SK-N-SH (cell line): ENCODE measurements at regions not wholly inside any gene's neighbourhood (a gene's known extent, or its start where the extent isn't known, plus 50 kb on each side); places are given as distances from the start of the nearest gene placed in this dataset.

Experiments used
- CTCF ChIA-PET: fragments of 300-600, 350-600 bp; formaldehyde crosslinking; extraction: SDS; loops from one replicate; lab custom pipeline; 2021; lab: Yijun Ruan, JAX
- POLR2A ChIA-PET: fragments of 350-600 bp; sonication (Branson Sonifier 250); formaldehyde crosslinking; extraction: SDS; loops from one replicate; lab custom pipeline; 2020; ENCODE audit warnings: antibody characterized with exemption, inconsistent platforms; lab: Yijun Ruan, JAX
- DNase-seq: peaks from one replicate; pipeline ENCODE4 v3.0.0; 2012
- H2AFZ ChIP-seq: fragments of 200-600 bp; sonication (generic); 2 replicates; pipeline ENCODE4 v1.8.1; 2016; ENCODE audit warnings: antibody characterized with exemption, mild to moderate bottlenecking, low read depth
- H3F3A ChIP-seq: fragments of 200-600 bp; sonication (generic); replicated peaks from 2 replicates; pipeline ENCODE3; 2016; ENCODE audit warnings: antibody characterized with exemption, mild to moderate bottlenecking; ENCODE audit not compliant: insufficient read depth
- H3K27ac ChIP-seq, 2 experiments: fragments of 200-500 bp in 1 of 2; fragments of 200-600 bp in 1 of 2; sonication (Bioruptor generic) in 1 of 2; sonication (generic), shearing (Covaris generic) in 1 of 2; 2 replicates each; pipeline versions ENCODE4 v1.5.1 to v1.6.1; 2014 to 2016; ENCODE audit warnings: low read depth in 2 of 2, inconsistent platforms in 1 of 2, low read length in 1 of 2, mild to moderate bottlenecking in 1 of 2, mixed read lengths in 1 of 2
- H3K27me3 ChIP-seq: fragments of 200-600 bp; sonication (generic), shearing (Covaris generic); 2 replicates; pipeline ENCODE4 v1.6.1; 2016; ENCODE audit warnings: mixed run types; ENCODE audit not compliant: insufficient read depth
- H3K36me3 ChIP-seq, 2 experiments: fragments of 200-500 bp in 1 of 2; fragments of 200-600 bp in 1 of 2; sonication (Bioruptor generic) in 1 of 2; sonication (generic) in 1 of 2; replicated peaks in 1 of 2; 2 replicates each; pipeline versions ENCODE3 to v1.5.1; 2014 to 2016; ENCODE audit warnings: low read length in 1 of 2, mild to moderate bottlenecking in 1 of 2; ENCODE audit not compliant: insufficient read depth in 2 of 2, control insufficient read depth in 1 of 2
- H3K4me1 ChIP-seq, 2 experiments: fragments of 200-500 bp in 1 of 2; fragments of 200-600 bp in 1 of 2; sonication (Bioruptor generic) in 1 of 2; sonication (generic), shearing (Covaris generic) in 1 of 2; 2 replicates each; pipeline versions ENCODE4 v1.5.1 to v1.6.1; 2014 to 2016; ENCODE audit warnings: low read depth in 1 of 2, low read length in 1 of 2, mixed run types in 1 of 2; ENCODE audit not compliant: insufficient read depth in 2 of 2, control insufficient read depth in 1 of 2
- H3K4me2 ChIP-seq: fragments of 200-600 bp; sonication (generic), shearing (Covaris generic); 2 replicates; pipeline ENCODE4 v1.6.1; 2017; ENCODE audit warnings: mixed run types
- H3K4me3 ChIP-seq, 2 experiments: fragments of 200-500 bp in 1 of 2; fragments of 200-600 bp in 1 of 2; sonication (Bioruptor generic) in 1 of 2; sonication (generic), shearing (Covaris generic) in 1 of 2; 2 replicates each; pipeline versions ENCODE4 v1.5.1 to v1.8.1; 2014 to 2016; ENCODE audit warnings: low read depth in 2 of 2, inconsistent platforms in 1 of 2, low read length in 1 of 2, mild to moderate bottlenecking in 1 of 2, mixed read lengths in 1 of 2, moderate library complexity in 1 of 2
- H3K79me2 ChIP-seq: fragments of 200-600 bp; sonication (generic); 2 replicates; pipeline ENCODE4 v1.8.1; 2017; ENCODE audit warnings: mild to moderate bottlenecking; ENCODE audit not compliant: insufficient read depth
- H3K9ac ChIP-seq: fragments of 200-600 bp; sonication (generic); 2 replicates; pipeline ENCODE4 v1.6.1; 2017; ENCODE audit warnings: mixed run types
- H3K9me2 ChIP-seq: fragments of 200-600 bp; sonication (generic); 2 replicates; pipeline ENCODE4 v1.6.1; 2017; ENCODE audit warnings: mixed run types
- H3K9me3 ChIP-seq: fragments of 200-600 bp; sonication (generic); 2 replicates; pipeline ENCODE4 v1.6.1; 2017; ENCODE audit warnings: mixed run types, mild to moderate bottlenecking, moderate library complexity
- H4K20me1 ChIP-seq: fragments of 200-600 bp; sonication (generic); 2 replicates; pipeline ENCODE4 v1.6.1; 2017; ENCODE audit warnings: mild to moderate bottlenecking, mixed run types; ENCODE audit not compliant: insufficient read depth
- EP300 ChIP-seq, 2 experiments: IDR thresholded peaks; 2 replicates each; pipeline versions ENCODE4 v1.4.0 to v1.6.1; 2012; ENCODE audit warnings: borderline replicate concordance in 1 of 2, low read depth in 1 of 2, low read length in 1 of 2
- EZH2phosphoT487 ChIP-seq: fragments of 200-600 bp; sonication (generic); IDR thresholded peaks from 2 replicates; pipeline ENCODE4 v1.6.1; 2017; ENCODE audit warnings: low read depth, mixed run types, mild to moderate bottlenecking, antibody characterized with exemption, moderate library complexity, borderline replicate concordance
- FOSL2 ChIP-seq: IDR thresholded peaks from 2 replicates; pipeline ENCODE4 v1.4.0; 2012; ENCODE audit warnings: low read depth, mild to moderate bottlenecking, moderate library complexity, borderline replicate concordance
- FOXJ3 ChIP-seq: sonication (generic); formaldehyde crosslinking; IDR thresholded peaks from 2 replicates; pipeline ENCODE4 v1.5.1; 2020; ENCODE audit warnings: mild to moderate bottlenecking, missing genetic modification reagents
- FOXM1 ChIP-seq: IDR thresholded peaks from 2 replicates; pipeline ENCODE4 v1.4.0; 2012; ENCODE audit warnings: low read depth, mild to moderate bottlenecking
- GABPA ChIP-seq: IDR thresholded peaks from 2 replicates; pipeline ENCODE4 v1.4.0; 2012; ENCODE audit warnings: low read depth, mild to moderate bottlenecking
- GATA2 ChIP-seq: sonication (generic); formaldehyde crosslinking; IDR thresholded peaks from 2 replicates; pipeline ENCODE4 v1.5.0; 2020; ENCODE audit warnings: mild to moderate bottlenecking, missing genetic modification reagents
- MAX ChIP-seq: IDR thresholded peaks from 2 replicates; pipeline ENCODE4 v1.4.0; 2012; ENCODE audit warnings: low read depth
- MEF2A ChIP-seq: IDR thresholded peaks from 2 replicates; pipeline ENCODE4 v1.4.0; 2012; ENCODE audit warnings: low read depth, borderline replicate concordance
- NFIC ChIP-seq: IDR thresholded peaks from 2 replicates; pipeline ENCODE4 v1.4.0; 2012; ENCODE audit warnings: borderline replicate concordance
- NRF1 ChIP-seq: IDR thresholded peaks from 2 replicates; pipeline ENCODE4 v1.6.1; 2012; ENCODE audit warnings: low read depth, mild to moderate bottlenecking, low read length
- PBX3 ChIP-seq: IDR thresholded peaks from 2 replicates; pipeline ENCODE4; 2012
- POLR2AphosphoS5 ChIP-seq: IDR thresholded peaks from 2 replicates; pipeline ENCODE4 v1.6.1; 2012; ENCODE audit warnings: low read depth, low read length
- RAD21 ChIP-seq: IDR thresholded peaks from 2 replicates; pipeline ENCODE4 v1.6.1; 2012; ENCODE audit warnings: mild to moderate bottlenecking, low read length
- RCOR1 ChIP-seq: fragments of 150-350 bp; IDR thresholded peaks from 2 replicates; pipeline ENCODE4 v1.6.1; 2017; ENCODE audit warnings: antibody characterized with exemption, low read length
- RXRA ChIP-seq: IDR thresholded peaks from 2 replicates; pipeline ENCODE4 v1.4.0; 2012; ENCODE audit warnings: low read depth, mild to moderate bottlenecking, borderline replicate concordance
- SMC3 ChIP-seq: IDR thresholded peaks from 2 replicates; pipeline ENCODE4 v1.6.1; 2012; ENCODE audit warnings: low read depth, low read length, improper control_type of control experiment
- TEAD4 ChIP-seq: IDR thresholded peaks from 2 replicates; pipeline ENCODE4 v1.4.0; 2012; ENCODE audit warnings: mild to moderate bottlenecking, borderline replicate concordance; ENCODE audit not compliant: insufficient read depth
- USF1 ChIP-seq: IDR thresholded peaks from 2 replicates; pipeline ENCODE4 v1.4.0; 2012; ENCODE audit warnings: low read depth, borderline replicate concordance
- YY1 ChIP-seq: IDR thresholded peaks from 2 replicates; pipeline ENCODE4 v1.4.0; 2012; ENCODE audit warnings: low read depth, mild to moderate bottlenecking
- WGBS: methylation state at CpG from one replicate; pipeline ENCODE4 v1.1.6; 2017; ENCODE audit warnings: low lambda C conversion rate; 5-methylcytosine and 5-hydroxymethylcytosine counted together

- CTCF ChIA-PET = interaction anchor here (1.0 to 1.6 kb wide), 9 partner anchors 16 to 470 kb away, joined by 3 to 8 read pairs (median 4); no protein-coding TSS in a partner anchor
- POLR2A ChIA-PET = no interaction called here
- H2AFZ ChIP-seq = no peak overlapping the region
- no peak overlapping the region; a peak in 1 of 4 replicates for H3K27ac ChIP-seq
- peaks cover 0 to 11% of the 10 kb centered on the region in 2 experiments; a peak in 2 of 4 replicates for H3K4me1 ChIP-seq
- H3K4me3 ChIP-seq = no peak overlapping the region
- no peaks in the 10 kb centered on the region for H3K36me3 ChIP-seq
- no peaks in the 10 kb centered on the region for H3K79me2 ChIP-seq
- no peak for DNase-seq
- no peaks in the 10 kb centered on the region for H3K9me3 ChIP-seq
- TF ChIP-seq EZH2phosphoT487 (no peak), RAD21 (no peak), FOXJ3 (CRISPR knock-in tag) (no peak), PBX3 (no peak), FOSL2 (no peak), SMC3 (no peak), GATA2 (CRISPR knock-in tag) (no peak), YY1 (no peak), POLR2AphosphoS5 (no peak), MEF2A (no peak), RXRA (no peak), USF1 (no peak), TEAD4 (no peak), NFIC (no peak), FOXM1 (no peak), RCOR1 (no peak), GABPA (no peak), NRF1 (no peak), MAX (no peak), EP300 (IDR thresholded peaks at IDR 0.05; ENCODE audit: borderline replicate concordance in 1 of 2, low read depth in 1 of 2, low read length in 1 of 2) (no peak)
- no peaks in the 10 kb centered on the region for H4K20me1 ChIP-seq
- no peak overlapping the region for H3K4me2 ChIP-seq
- H3K9me2 ChIP-seq = no peaks in the 10 kb centered on the region
- no peaks in the 10 kb centered on the region for H3F3A ChIP-seq
- no peak overlapping the region for H3K9ac ChIP-seq
- 28% methylated on average over 1 of the region's 1 CpG for WGBS
- no peaks in the 10 kb centered on the region for H3K27me3 ChIP-seq
These were observed 163.7 kb downstream of the SNAPC1 start for GRCh38 chr14:61925732-61926435.
